HCT116 (cell line): ENCODE measurements at regions not wholly inside any gene's neighbourhood (a gene's known extent, or its start where the extent isn't known, plus 50 kb on each side); places are given as distances from the start of the nearest gene placed in this dataset.

Experiments
- ATAC-seq: fragments of 200-7000 bp; cut with Tn5 transposase; 2 replicates; pipeline ENCODE4 v1.9.1; 2020; ENCODE audit warnings: mild to moderate bottlenecking, moderate library complexity
- BruUV-seq: library from RNA; stranded (reverse); fragments of 400-500 nt; replicated peaks from 2 replicates; lab custom pipeline; 2021; lab: Mats Ljungman, UMichigan
- CTCF ChIA-PET: fragments of 300-600 bp; sonication (Branson Sonifier 250); formaldehyde crosslinking; loops from one replicate; lab custom pipeline; 2021; ENCODE audit warnings: antibody characterized with exemption; lab: Charles Lee
- POLR2A ChIA-PET: fragments of 300-600, 350-600 bp; sonication (Branson Sonifier 250); formaldehyde crosslinking; loops from one replicate; lab custom pipeline; 2021; ENCODE audit warnings: antibody characterized with exemption; lab: Charles Lee
- RAD21 ChIA-PET, 2 experiments: fragments of 300-600 bp; sonication (Branson Sonifier 250); formaldehyde crosslinking; loops; one replicate each; lab custom pipeline; 2023; ENCODE audit warnings: low total read pairs in 2 of 2; ENCODE audit not compliant: uncharacterized antibody in 2 of 2, unreplicated experiment in 2 of 2, low non-redundant PET in 1 of 2; lab: Charles Lee
- DNase-seq: peaks from one replicate; pipeline ENCODE4 v3.0.0-alpha.2; 2010; ENCODE audit warnings: low read depth, low spot score
- H2AFZ ChIP-seq: fragments of 200-600 bp; shearing (Covaris generic), sonication (generic); 2 replicates; pipeline ENCODE4 v1.6.1; 2017; ENCODE audit warnings: low read depth, mixed run types, mixed read lengths, antibody characterized with exemption, low read length; ENCODE audit not compliant: poor library complexity, severe bottlenecking
- H3K27ac ChIP-seq: 2 replicates; pipeline ENCODE4 v1.5.1; 2012; ENCODE audit warnings: low read depth, low read length
- H3K27me3 ChIP-seq: fragments of 200-600 bp; sonication (generic); 2 replicates; pipeline ENCODE4 v1.6.1; 2016; ENCODE audit warnings: mixed run types, low read length, mixed read lengths; ENCODE audit not compliant: insufficient read depth
- H3K36me3 ChIP-seq, 2 experiments: fragments of 200-500 bp in 1 of 2; fragments of 200-600 bp in 1 of 2; sonication (Bioruptor generic) in 1 of 2; sonication (generic) in 1 of 2; 2 replicates each; pipeline versions ENCODE4 v1.5.1 to v1.6.1; 2014 to 2016; ENCODE audit warnings: low read length in 2 of 2, inconsistent platforms in 1 of 2, mixed read lengths in 1 of 2, mixed run types in 1 of 2; ENCODE audit not compliant: insufficient read depth in 2 of 2, control insufficient read depth in 1 of 2
- H3K4me1 ChIP-seq, 2 experiments: fragments of 200-600 bp in 1 of 2; sonication (generic) in 1 of 2; 2 replicates each; pipeline versions ENCODE4 v1.5.1 to v1.6.1; 2012 to 2017; ENCODE audit warnings: low read length in 2 of 2, inconsistent platforms in 1 of 2, mild to moderate bottlenecking in 1 of 2, mixed read lengths in 1 of 2, mixed run types in 1 of 2, moderate library complexity in 1 of 2; ENCODE audit not compliant: insufficient read depth in 2 of 2, control insufficient read depth in 1 of 2
- H3K4me2 ChIP-seq: fragments of 200-600 bp; sonication (generic); 2 replicates; pipeline ENCODE4 v1.6.1; 2017; ENCODE audit warnings: mixed run types, low read length, mixed read lengths
- H3K4me3 ChIP-seq, 2 experiments: fragments of 200-600 bp in 1 of 2; sonication (generic) in 1 of 2; replicated peaks in 1 of 2; 2 replicates each; pipeline ENCODE4 v1.5.1; 2011 to 2016; ENCODE audit warnings: low read length in 2 of 2, control low read depth in 1 of 2, low read depth in 1 of 2, mild to moderate bottlenecking in 1 of 2, mixed read lengths in 1 of 2, mixed run types in 1 of 2
- H3K79me2 ChIP-seq: fragments of 200-600 bp; sonication (generic); 2 replicates; pipeline ENCODE4 v1.6.1; 2017; ENCODE audit warnings: mild to moderate bottlenecking, mixed run types, low read length, moderate library complexity, mixed read lengths; ENCODE audit not compliant: insufficient read depth
- H3K9ac ChIP-seq: fragments of 200-600 bp; sonication (generic); 2 replicates; pipeline ENCODE4 v1.6.1; 2016; ENCODE audit warnings: low read length, mixed read lengths
- H3K9me2 ChIP-seq: fragments of 200-600 bp; sonication (generic), shearing (Covaris generic); 2 replicates; pipeline ENCODE4 v1.6.1; 2017; ENCODE audit warnings: mixed run types, mild to moderate bottlenecking, moderate library complexity; ENCODE audit not compliant: insufficient read depth
- H3K9me3 ChIP-seq, 2 experiments: fragments of 200-500 bp in 1 of 2; fragments of 200-600 bp in 1 of 2; sonication (Bioruptor generic) in 1 of 2; sonication (generic) in 1 of 2; 2 replicates each; pipeline ENCODE4 v1.6.1; 2014 to 2017; ENCODE audit warnings: low read length in 2 of 2, mixed read lengths in 2 of 2, inconsistent platforms in 1 of 2, low read depth in 1 of 2, mild to moderate bottlenecking in 1 of 2, mixed run types in 1 of 2, moderate library complexity in 1 of 2; ENCODE audit not compliant: control insufficient read depth in 1 of 2, insufficient read depth in 1 of 2
- H4K20me1 ChIP-seq: fragments of 200-600 bp; sonication (generic), shearing (Covaris generic); 2 replicates; pipeline ENCODE4 v1.6.1; 2017; ENCODE audit warnings: mixed run types, mild to moderate bottlenecking, moderate library complexity; ENCODE audit not compliant: insufficient read depth
- ELF1 ChIP-seq: IDR thresholded peaks from 2 replicates; pipeline ENCODE4 v1.6.1; 2012; ENCODE audit warnings: low read depth, borderline replicate concordance
- EZH2phosphoT487 ChIP-seq: fragments of 200-600 bp; IDR thresholded peaks from 2 replicates; pipeline ENCODE4 v1.6.1; 2018; ENCODE audit warnings: antibody characterized with exemption, borderline replicate concordance
- JUND ChIP-seq: IDR thresholded peaks from 2 replicates; pipeline ENCODE4 v1.6.1; 2012
- POLR2A ChIP-seq: IDR thresholded peaks from 2 replicates; pipeline ENCODE4 v1.7.0; 2011; ENCODE audit warnings: borderline replicate concordance; ENCODE audit not compliant: insufficient read depth, insufficient read length; ENCODE audit errors: extremely low read depth
- SRF ChIP-seq: IDR thresholded peaks from 2 replicates; pipeline ENCODE4 v1.6.1; 2012; ENCODE audit warnings: low read depth
- YY1 ChIP-seq: IDR thresholded peaks from 2 replicates; pipeline ENCODE4 v1.6.1; 2011; ENCODE audit warnings: low read length, low read depth, moderate library complexity, mild to moderate bottlenecking; ENCODE audit not compliant: insufficient replicate concordance; ENCODE audit errors: extremely low read depth
- ZBTB33 ChIP-seq: IDR thresholded peaks from 2 replicates; pipeline ENCODE4 v1.6.1; 2011; ENCODE audit warnings: mild to moderate bottlenecking, low read length, moderate library complexity; ENCODE audit not compliant: insufficient replicate concordance; ENCODE audit errors: extremely low read depth
- intact Hi-C: fragments of 100-400 bp; cut with micrococcal nuclease; formaldehyde crosslinking; loops from 2 replicates; pipeline ENCODE4 v1.10.0; 2022
- TF ChIP-seq, protein P1 (sequence below): IDR thresholded peaks from 2 replicates; pipeline ENCODE4 v1.6.1; 2012
- TF ChIP-seq, protein P2 (sequence below): IDR thresholded peaks from 2 replicates; pipeline ENCODE4 v1.6.1; 2012

DNA sequence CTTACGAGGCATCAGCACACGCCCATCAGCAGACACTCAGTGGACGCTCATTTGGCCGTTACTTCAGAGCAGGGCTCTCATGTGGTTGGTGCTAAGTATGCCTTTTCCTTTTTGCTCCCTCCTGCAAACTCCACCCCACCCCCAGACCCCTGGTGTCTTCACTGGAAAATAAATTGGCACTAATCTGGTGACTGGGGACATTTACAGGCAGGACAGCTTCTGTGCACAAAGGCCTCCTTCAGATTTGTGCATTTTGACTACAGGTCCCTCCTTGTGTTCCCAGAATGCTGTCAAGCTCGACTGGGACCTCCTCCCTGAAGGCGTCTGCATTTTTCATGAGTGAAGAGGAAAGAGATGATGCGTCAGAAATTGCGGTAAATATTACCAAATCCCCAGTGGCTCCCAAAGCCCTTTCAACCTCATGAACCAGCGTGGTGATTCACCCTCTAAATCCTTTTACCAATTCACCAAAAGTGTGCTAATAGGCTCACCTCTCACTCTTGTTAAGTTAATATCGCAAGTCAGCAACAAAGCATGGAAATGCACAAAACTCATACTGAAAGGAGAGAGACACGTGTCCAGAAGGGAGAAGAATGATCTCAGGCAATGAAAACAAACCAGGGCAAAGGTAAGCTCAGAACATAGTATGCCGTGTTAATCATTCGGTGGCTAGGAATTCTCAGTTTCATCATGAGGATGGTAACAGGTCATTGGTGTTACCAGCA, 119.0 kb downstream of the NKX6-1 start:
- H2AFZ ChIP-seq = no peak overlapping the region
- no peaks in the 10 kb centered on the region for H3K9me3 ChIP-seq
- ChIA-PET CTCF (no interaction called here), RAD21 (no interaction called here), POLR2A (no interaction called here)
- H3K79me2 ChIP-seq = no peaks in the 10 kb centered on the region
- no peaks in the 10 kb centered on the region for H3K9me2 ChIP-seq
- H3K4me1 ChIP-seq = no peaks in the 10 kb centered on the region
- H4K20me1 ChIP-seq = no peaks in the 10 kb centered on the region
- no peak overlapping the region for H3K4me2 ChIP-seq
- no peak for TF ChIP-seq POLR2A
- TF ChIP-seq ZBTB33 = no peak
- no peak for TF ChIP-seq SRF
- TF ChIP-seq EZH2phosphoT487 = no peak
- TF ChIP-seq, protein P1, sequence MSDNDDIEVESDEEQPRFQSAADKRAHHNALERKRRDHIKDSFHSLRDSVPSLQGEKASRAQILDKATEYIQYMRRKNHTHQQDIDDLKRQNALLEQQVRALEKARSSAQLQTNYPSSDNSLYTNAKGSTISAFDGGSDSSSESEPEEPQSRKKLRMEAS = no peak
- TF ChIP-seq, protein P2, sequence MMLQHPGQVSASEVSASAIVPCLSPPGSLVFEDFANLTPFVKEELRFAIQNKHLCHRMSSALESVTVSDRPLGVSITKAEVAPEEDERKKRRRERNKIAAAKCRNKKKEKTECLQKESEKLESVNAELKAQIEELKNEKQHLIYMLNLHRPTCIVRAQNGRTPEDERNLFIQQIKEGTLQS = no peak
- TF ChIP-seq YY1 = no peak
- no peak for TF ChIP-seq ELF1
- no peak for TF ChIP-seq JUND
- BruUV-seq = no TSS peak
- ATAC-seq (no peak), DNase-seq (no peak)
- no peak overlapping the region for H3K9ac ChIP-seq
- no peak overlapping the region for H3K27ac ChIP-seq
- H3K27me3 ChIP-seq = no peaks in the 10 kb centered on the region
- no peaks in the 10 kb centered on the region for H3K36me3 ChIP-seq
- H3K4me3 ChIP-seq = no peak overlapping the region
- intact Hi-C loops = no loop called here
